ENCODE measurements at regions not wholly inside any gene's neighbourhood (a gene's known extent, or its start where the extent isn't known, plus 50 kb on each side); places are given as distances from the start of the nearest gene placed in this dataset.

- no peaks in the 10 kb centered on the region; a peak in 1 of 5 replicates for H3K9me3 Mint-ChIP-seq
- Histone ChIP-seq H3K27me3 (ENCODE audit: insufficient read depth, low read length) (no peaks in the 10 kb centered on the region), H2BK20ac (ENCODE audit: low read depth, low read length, poor library complexity, severe bottlenecking) (no peak overlapping the region), H3K23me2 (ENCODE audit: insufficient read length, low read depth, low read length, poor library complexity, severe bottlenecking) (no peaks in the 10 kb centered on the region), H3K56ac (ENCODE audit: insufficient read length, low read depth, low read length) (no peak overlapping the region), H2BK15ac (ENCODE audit: low read depth, low read length) (no peak overlapping the region), H4K91ac (ENCODE audit: insufficient read length, low read depth, low read length) (no peak overlapping the region), H4K8ac (replicated peaks; ENCODE audit: insufficient read length, low read depth, low read length) (no peak overlapping the region), H2AK5ac (ENCODE audit: insufficient read length, low read length) (no peak overlapping the region), H2BK5ac (ENCODE audit: insufficient read length, low read length) (no peak overlapping the region), H3K23ac (ENCODE audit: insufficient read length, low read depth, low read length) (no peak overlapping the region), H2BK120ac (ENCODE audit: low read depth, low read length, poor library complexity, severe bottlenecking) (no peak overlapping the region), H2BK12ac (ENCODE audit: insufficient read length, low read depth, low read length) (no peak overlapping the region), H3K4me2 (ENCODE audit: insufficient read depth, insufficient read length, low read length) (no peak overlapping the region), H3K4ac (ENCODE audit: low read depth, low read length) (no peak overlapping the region), H2AFZ (ENCODE audit: low read length) (no peak overlapping the region), H3K14ac (ENCODE audit: insufficient read depth, low read length) (no peak overlapping the region), H4K20me1 (ENCODE audit: control insufficient read depth, insufficient read depth, insufficient read length) (no peaks in the 10 kb centered on the region), H3K79me1 (ENCODE audit: insufficient read depth, low read depth, low read length, poor library complexity, severe bottlenecking) (no peaks in the 10 kb centered on the region), H3K4me1 (ENCODE audit: insufficient read depth, low read length) (no peaks in the 10 kb centered on the region), H3K18ac (ENCODE audit: insufficient read length, low read depth, low read length) (no peak overlapping the region), H3K9me3 (ENCODE audit: control insufficient read depth, low read depth, low read length) (no peaks in the 10 kb centered on the region), H4K5ac (ENCODE audit: insufficient read length, low read depth, low read length) (no peak overlapping the region), H3K27ac (ENCODE audit: insufficient read length, low read depth, low read length) (no peak overlapping the region), H3T11ph (ENCODE audit: low read length) (no peak overlapping the region), H3K79me2 (ENCODE audit: insufficient read depth, low read length) (no peaks in the 10 kb centered on the region), H3K9ac (ENCODE audit: extremely low read depth, insufficient read length, low read length) (no peak overlapping the region)
- DNase-seq = no peak
- no CpG with 5 or more reads among the region's 9 CpGs for WGBS (ENCODE audit: extremely low coverage, insufficient read length, low lambda C conversion rate)
- no peaks in the 10 kb centered on the region for H3K36me3 Mint-ChIP-seq (ENCODE audit: insufficient read depth in 1 of 3, low read depth in 3 of 3)
- H3K4me3 Mint-ChIP-seq = no peak overlapping the region
- no peak for TF ChIP-seq CTCF (conservative IDR thresholded peaks at IDR 0.05)
- H3K27ac Mint-ChIP-seq = peak overlapping the region in 1 of 3 experiments; percentile 41; a peak in 2 of 7 replicates
- peaks cover 3% of the 10 kb centered on the region; the same call in 1 of the 2 replicates for H3K27me3 Mint-ChIP-seq (ENCODE audit: low read depth)
- H3K4me1 Mint-ChIP-seq = peaks cover 18 to 23% of the 10 kb centered on the region in 2 experiments
Measured at GRCh38 chr6:43859213-43859612, 89.2 kb downstream of the VEGFA start.
